Panc1 (cell line): ENCODE measurements at regions not wholly inside any gene's neighbourhood (a gene's known extent, or its start where the extent isn't known, plus 50 kb on each side); places are given as distances from the start of the nearest gene placed in this dataset.

Source experiments
- ATAC-seq: fragments of 200-7000 bp; cut with Tn5 transposase; 2 replicates; pipeline ENCODE4 v1.9.1; 2020; ENCODE audit warnings: mild to moderate bottlenecking, moderate library complexity
- BruUV-seq: library from RNA; stranded (reverse); fragments of 400-500 nt; replicated peaks from 2 replicates; lab custom pipeline; 2021; lab: Mats Ljungman, UMichigan
- CTCF ChIA-PET: fragments of 300-600 bp; sonication (Branson Sonifier 250); formaldehyde crosslinking; loops from one replicate; lab custom pipeline; 2022; ENCODE audit warnings: antibody characterized with exemption; lab: Charles Lee
- POLR2A ChIA-PET: fragments of 300-600 bp; sonication (Branson Sonifier 250); formaldehyde crosslinking; loops from one replicate; lab custom pipeline; 2022; ENCODE audit warnings: antibody characterized with exemption; lab: Charles Lee
- DNase-seq: peaks from one replicate; pipeline ENCODE4 v3.0.0-alpha.2; 2010; ENCODE audit warnings: low read depth, low spot score
- H3K27ac ChIP-seq: 2 replicates; pipeline ENCODE4 v1.5.1; 2011; ENCODE audit warnings: mild to moderate bottlenecking, low read length, inconsistent platforms
- H3K27me3 ChIP-seq: fragments of 200-500 bp; sonication (Bioruptor generic); 2 replicates; pipeline ENCODE4 v1.6.0; 2014; ENCODE audit warnings: low read length, inconsistent platforms; ENCODE audit not compliant: control insufficient read depth, insufficient read depth
- H3K36me3 ChIP-seq: fragments of 200-500 bp; sonication (Bioruptor generic); 2 replicates; pipeline ENCODE4 v1.5.1; 2014; ENCODE audit warnings: inconsistent platforms, mild to moderate bottlenecking, low read length, moderate library complexity; ENCODE audit not compliant: control insufficient read depth, insufficient read depth
- H3K4me1 ChIP-seq: 2 replicates; pipeline ENCODE4 v1.5.1; 2011; ENCODE audit warnings: inconsistent platforms, mild to moderate bottlenecking, low read length, moderate library complexity; ENCODE audit not compliant: control insufficient read depth, insufficient read depth
- H3K4me3 ChIP-seq, 2 experiments: 2 replicates each; pipeline ENCODE4 v1.5.1; 2011 to 2012; ENCODE audit warnings: low read depth in 2 of 2, low read length in 2 of 2, mild to moderate bottlenecking in 2 of 2, inconsistent platforms in 1 of 2, moderate library complexity in 1 of 2
- H3K9me3 ChIP-seq: fragments of 200-500 bp; sonication (Bioruptor generic); 2 replicates; pipeline ENCODE4 v1.5.1; 2014; ENCODE audit warnings: low read depth, mild to moderate bottlenecking, inconsistent platforms, low read length, moderate library complexity; ENCODE audit not compliant: control insufficient read depth, insufficient read depth
- CTCF ChIP-seq: fragments of 450-650 bp; IDR thresholded peaks from 2 replicates; pipeline ENCODE4 v1.5.1; 2017; ENCODE audit warnings: mild to moderate bottlenecking
- POLR2AphosphoS5 ChIP-seq: IDR thresholded peaks from 2 replicates; pipeline ENCODE4 v1.6.1; 2012; ENCODE audit warnings: mild to moderate bottlenecking, low read depth, low read length, moderate library complexity
- REST ChIP-seq, 2 experiments: IDR thresholded peaks; 2 replicates each; pipeline ENCODE4 v1.6.1; 2011 to 2012; ENCODE audit warnings: low read depth in 2 of 2, control low read depth in 1 of 2, low read length in 1 of 2, mild to moderate bottlenecking in 1 of 2, moderate library complexity in 1 of 2; ENCODE audit not compliant: insufficient read depth in 1 of 2
- SIN3A ChIP-seq: IDR thresholded peaks from 2 replicates; pipeline ENCODE4 v1.6.1; 2012; ENCODE audit warnings: low read depth, mild to moderate bottlenecking, low read length, moderate library complexity, borderline replicate concordance; ENCODE audit not compliant: insufficient read depth
- TCF7L2 ChIP-seq: IDR thresholded peaks from 2 replicates; pipeline ENCODE4 v1.6.1; 2011; ENCODE audit warnings: mild to moderate bottlenecking, low read depth, low read length, inconsistent platforms
- in situ Hi-C: cut with HindIII; loops from 2 replicates; pipeline ENCODE4 v1.10.0; 2016; ENCODE audit warnings: low sequenced_read_pairs, low pct_unique_long_range_greater_than_20kb
- intact Hi-C: fragments of 100-400 bp; cut with micrococcal nuclease; formaldehyde crosslinking; loops from one replicate; pipeline ENCODE4 v1.10.0; 2022; ENCODE audit not compliant: unreplicated experiment

DNA sequence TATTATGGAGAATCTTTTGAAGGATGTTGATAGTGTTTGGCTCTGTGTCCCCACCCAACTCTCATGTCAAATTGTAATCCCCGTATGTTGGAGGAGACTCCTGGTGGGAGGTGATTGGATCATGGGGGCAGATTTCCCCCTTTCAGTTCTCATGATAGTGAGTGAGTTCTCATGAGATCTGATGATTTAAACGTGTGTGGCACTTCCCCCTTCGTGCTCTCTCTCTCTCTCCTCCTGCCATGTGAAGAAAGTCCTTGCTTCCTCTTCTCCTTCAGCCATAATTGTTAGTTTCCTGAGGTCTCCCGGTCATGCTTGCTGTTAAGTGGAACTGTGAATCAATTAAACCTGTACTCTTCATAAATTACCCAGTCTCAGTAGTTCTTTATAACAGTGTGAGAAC, 166.1 kb upstream of the NUDT6 start:
- ChIA-PET POLR2A (no interaction called here), CTCF (no interaction called here)
- BruUV-seq = no TSS peak
- Histone ChIP-seq H3K4me3 (no peak overlapping the region), H3K4me1 (no peaks in the 10 kb centered on the region), H3K27me3 (no peaks in the 10 kb centered on the region), H3K36me3 (no peaks in the 10 kb centered on the region; the same call in 1 of the 2 replicates), H3K9me3 (no peaks in the 10 kb centered on the region), H3K27ac (no peak overlapping the region)
- intact Hi-C loops (no loop called here), in situ Hi-C loops (no loop called here)
- ATAC-seq = no peak
- no peak for DNase-seq
- TF ChIP-seq POLR2AphosphoS5 (no peak), TCF7L2 (no peak), SIN3A (no peak), REST (IDR thresholded peaks at IDR 0.05; ENCODE audit: insufficient read depth in 1 of 2, low read depth in 2 of 2, low read length in 1 of 2) (no peak), CTCF (no peak)

- H3K27me3 ChIP-seq = no peaks in the 10 kb centered on the region
- no TSS peak for BruUV-seq
- POLR2A ChIA-PET = no interaction called here
- CTCF ChIA-PET = no interaction called here
- H3K27ac ChIP-seq = no peak overlapping the region
- ATAC-seq = no peak
- no peak for TF ChIP-seq CTCF
- TF ChIP-seq SIN3A = no peak
- TF ChIP-seq POLR2AphosphoS5 = no peak
- TF ChIP-seq REST (IDR thresholded peaks at IDR 0.05; ENCODE audit: insufficient read depth in 1 of 2, low read depth in 2 of 2, low read length in 1 of 2) = no peak
- no peak for TF ChIP-seq TCF7L2
- H3K4me3 ChIP-seq = no peak overlapping the region
- intact Hi-C loops = no loop called here
- H3K4me1 ChIP-seq = no peaks in the 10 kb centered on the region
- no peak for DNase-seq
- H3K36me3 ChIP-seq = no peaks in the 10 kb centered on the region; the same call in 1 of the 2 replicates
- in situ Hi-C loops = no loop called here
- no peaks in the 10 kb centered on the region for H3K9me3 ChIP-seq
Observed at GRCh38 chr4:123090886-123091285, 168.5 kb upstream of the NUDT6 start.
